PFSK-1 (cell line): ENCODE measurements at regions not wholly inside any gene's neighbourhood (a gene's known extent, or its start where the extent isn't known, plus 50 kb on each side); places are given as distances from the start of the nearest gene placed in this dataset.

Experiments used
- REST ChIP-seq, 2 experiments: IDR thresholded peaks; 2 replicates each; pipeline versions ENCODE4 v1.6.1 to v1.8.0; 2011 to 2012; ENCODE audit warnings: low read depth in 2 of 2, low read length in 2 of 2, control low read depth in 1 of 2, inconsistent platforms in 1 of 2, mild to moderate bottlenecking in 1 of 2, moderate library complexity in 1 of 2; ENCODE audit not compliant: insufficient read depth in 1 of 2
- SIN3A ChIP-seq: IDR thresholded peaks from 2 replicates; pipeline ENCODE4 v1.6.1; 2012; ENCODE audit warnings: mild to moderate bottlenecking, low read length, moderate library complexity, borderline replicate concordance; ENCODE audit not compliant: insufficient read depth
- TAF1 ChIP-seq: IDR thresholded peaks from 2 replicates; pipeline ENCODE4 v1.6.1; 2012; ENCODE audit warnings: low read length, control low read depth, borderline replicate concordance; ENCODE audit not compliant: insufficient read depth

- TF ChIP-seq REST (IDR thresholded peaks at IDR 0.05; ENCODE audit: insufficient read depth in 1 of 2, low read depth in 2 of 2, low read length in 2 of 2) (no peak), SIN3A (no peak), TAF1 (no peak)
Observed at GRCh38 chr12:58009405-58010195, 68.2 kb downstream of the ATP23 start.
